Panc1 (cell line): ENCODE measurements at regions not wholly inside any gene's neighbourhood (a gene's known extent, or its start where the extent isn't known, plus 50 kb on each side); places are given as distances from the start of the nearest gene placed in this dataset.

Source experiments
- ATAC-seq: fragments of 200-7000 bp; cut with Tn5 transposase; 2 replicates; pipeline ENCODE4 v1.9.1; 2020; ENCODE audit warnings: mild to moderate bottlenecking, moderate library complexity
- BruUV-seq: library from RNA; stranded (reverse); fragments of 400-500 nt; replicated peaks from 2 replicates; lab custom pipeline; 2021; lab: Mats Ljungman, UMichigan
- CTCF ChIA-PET: fragments of 300-600 bp; sonication (Branson Sonifier 250); formaldehyde crosslinking; loops from one replicate; lab custom pipeline; 2022; ENCODE audit warnings: antibody characterized with exemption; lab: Charles Lee
- POLR2A ChIA-PET: fragments of 300-600 bp; sonication (Branson Sonifier 250); formaldehyde crosslinking; loops from one replicate; lab custom pipeline; 2022; ENCODE audit warnings: antibody characterized with exemption; lab: Charles Lee
- DNase-seq: peaks from one replicate; pipeline ENCODE4 v3.0.0-alpha.2; 2010; ENCODE audit warnings: low read depth, low spot score
- H3K27ac ChIP-seq: 2 replicates; pipeline ENCODE4 v1.5.1; 2011; ENCODE audit warnings: mild to moderate bottlenecking, low read length, inconsistent platforms
- H3K27me3 ChIP-seq: fragments of 200-500 bp; sonication (Bioruptor generic); 2 replicates; pipeline ENCODE4 v1.6.0; 2014; ENCODE audit warnings: low read length, inconsistent platforms; ENCODE audit not compliant: control insufficient read depth, insufficient read depth
- H3K36me3 ChIP-seq: fragments of 200-500 bp; sonication (Bioruptor generic); 2 replicates; pipeline ENCODE4 v1.5.1; 2014; ENCODE audit warnings: inconsistent platforms, mild to moderate bottlenecking, low read length, moderate library complexity; ENCODE audit not compliant: control insufficient read depth, insufficient read depth
- H3K4me1 ChIP-seq: 2 replicates; pipeline ENCODE4 v1.5.1; 2011; ENCODE audit warnings: inconsistent platforms, mild to moderate bottlenecking, low read length, moderate library complexity; ENCODE audit not compliant: control insufficient read depth, insufficient read depth
- H3K4me3 ChIP-seq, 2 experiments: 2 replicates each; pipeline ENCODE4 v1.5.1; 2011 to 2012; ENCODE audit warnings: low read depth in 2 of 2, low read length in 2 of 2, mild to moderate bottlenecking in 2 of 2, inconsistent platforms in 1 of 2, moderate library complexity in 1 of 2
- H3K9me3 ChIP-seq: fragments of 200-500 bp; sonication (Bioruptor generic); 2 replicates; pipeline ENCODE4 v1.5.1; 2014; ENCODE audit warnings: low read depth, mild to moderate bottlenecking, inconsistent platforms, low read length, moderate library complexity; ENCODE audit not compliant: control insufficient read depth, insufficient read depth
- POLR2AphosphoS5 ChIP-seq: IDR thresholded peaks from 2 replicates; pipeline ENCODE4 v1.6.1; 2012; ENCODE audit warnings: mild to moderate bottlenecking, low read depth, low read length, moderate library complexity
- SIN3A ChIP-seq: IDR thresholded peaks from 2 replicates; pipeline ENCODE4 v1.6.1; 2012; ENCODE audit warnings: low read depth, mild to moderate bottlenecking, low read length, moderate library complexity, borderline replicate concordance; ENCODE audit not compliant: insufficient read depth
- TCF7L2 ChIP-seq: IDR thresholded peaks from 2 replicates; pipeline ENCODE4 v1.6.1; 2011; ENCODE audit warnings: mild to moderate bottlenecking, low read depth, low read length, inconsistent platforms
- in situ Hi-C: cut with HindIII; loops from 2 replicates; pipeline ENCODE4 v1.10.0; 2016; ENCODE audit warnings: low sequenced_read_pairs, low pct_unique_long_range_greater_than_20kb
- intact Hi-C: fragments of 100-400 bp; cut with micrococcal nuclease; formaldehyde crosslinking; loops from one replicate; pipeline ENCODE4 v1.10.0; 2022; ENCODE audit not compliant: unreplicated experiment
- TF ChIP-seq, protein P1 (sequence below), 2 experiments: IDR thresholded peaks; 2 replicates each; pipeline ENCODE4 v1.6.1; 2011 to 2012; ENCODE audit warnings: low read depth in 2 of 2, control low read depth in 1 of 2, low read length in 1 of 2, mild to moderate bottlenecking in 1 of 2, moderate library complexity in 1 of 2; ENCODE audit not compliant: insufficient read depth in 1 of 2
- TF ChIP-seq, protein P2 (sequence below): fragments of 450-650 bp; IDR thresholded peaks from 2 replicates; pipeline ENCODE4 v1.5.1; 2017; ENCODE audit warnings: mild to moderate bottlenecking

DNA sequence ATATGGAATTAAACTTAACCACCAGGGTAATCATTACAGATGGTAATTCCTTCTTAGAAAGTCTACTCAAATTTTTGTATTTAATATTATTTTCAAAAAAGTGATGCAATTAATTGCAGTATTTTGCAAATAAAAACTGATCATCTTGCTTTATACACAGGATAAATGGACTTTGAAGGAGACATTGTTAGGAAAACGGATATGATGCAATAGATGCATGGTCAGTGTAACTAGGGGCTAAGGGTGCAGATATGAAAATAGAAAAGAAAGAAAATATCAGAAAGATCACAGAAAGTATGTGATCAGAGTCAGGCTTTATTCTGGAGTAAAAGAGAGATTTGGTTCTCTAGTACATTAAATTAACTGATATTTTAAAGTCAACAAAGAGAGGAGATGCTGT is 401.7 kb downstream of the TLL1 start:
- in situ Hi-C loops: no loop called here
- no TSS peak for BruUV-seq
- no peaks in the 10 kb centered on the region for H3K27me3 ChIP-seq
- H3K4me3 ChIP-seq: no peak overlapping the region
- no peak overlapping the region for H3K27ac ChIP-seq
- TF ChIP-seq, protein P1, sequence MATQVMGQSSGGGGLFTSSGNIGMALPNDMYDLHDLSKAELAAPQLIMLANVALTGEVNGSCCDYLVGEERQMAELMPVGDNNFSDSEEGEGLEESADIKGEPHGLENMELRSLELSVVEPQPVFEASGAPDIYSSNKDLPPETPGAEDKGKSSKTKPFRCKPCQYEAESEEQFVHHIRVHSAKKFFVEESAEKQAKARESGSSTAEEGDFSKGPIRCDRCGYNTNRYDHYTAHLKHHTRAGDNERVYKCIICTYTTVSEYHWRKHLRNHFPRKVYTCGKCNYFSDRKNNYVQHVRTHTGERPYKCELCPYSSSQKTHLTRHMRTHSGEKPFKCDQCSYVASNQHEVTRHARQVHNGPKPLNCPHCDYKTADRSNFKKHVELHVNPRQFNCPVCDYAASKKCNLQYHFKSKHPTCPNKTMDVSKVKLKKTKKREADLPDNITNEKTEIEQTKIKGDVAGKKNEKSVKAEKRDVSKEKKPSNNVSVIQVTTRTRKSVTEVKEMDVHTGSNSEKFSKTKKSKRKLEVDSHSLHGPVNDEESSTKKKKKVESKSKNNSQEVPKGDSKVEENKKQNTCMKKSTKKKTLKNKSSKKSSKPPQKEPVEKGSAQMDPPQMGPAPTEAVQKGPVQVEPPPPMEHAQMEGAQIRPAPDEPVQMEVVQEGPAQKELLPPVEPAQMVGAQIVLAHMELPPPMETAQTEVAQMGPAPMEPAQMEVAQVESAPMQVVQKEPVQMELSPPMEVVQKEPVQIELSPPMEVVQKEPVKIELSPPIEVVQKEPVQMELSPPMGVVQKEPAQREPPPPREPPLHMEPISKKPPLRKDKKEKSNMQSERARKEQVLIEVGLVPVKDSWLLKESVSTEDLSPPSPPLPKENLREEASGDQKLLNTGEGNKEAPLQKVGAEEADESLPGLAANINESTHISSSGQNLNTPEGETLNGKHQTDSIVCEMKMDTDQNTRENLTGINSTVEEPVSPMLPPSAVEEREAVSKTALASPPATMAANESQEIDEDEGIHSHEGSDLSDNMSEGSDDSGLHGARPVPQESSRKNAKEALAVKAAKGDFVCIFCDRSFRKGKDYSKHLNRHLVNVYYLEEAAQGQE (IDR thresholded peaks at IDR 0.05; ENCODE audit: insufficient read depth in 1 of 2, low read depth in 2 of 2, low read length in 1 of 2): no peak
- ATAC-seq: no peak
- no peaks in the 10 kb centered on the region for H3K9me3 ChIP-seq
- POLR2A ChIA-PET: no interaction called here
- no peaks in the 10 kb centered on the region for H3K4me1 ChIP-seq
- H3K36me3 ChIP-seq: no peaks in the 10 kb centered on the region
- CTCF ChIA-PET: no interaction called here
- DNase-seq: no peak
- intact Hi-C loops: no loop called here

DNA sequence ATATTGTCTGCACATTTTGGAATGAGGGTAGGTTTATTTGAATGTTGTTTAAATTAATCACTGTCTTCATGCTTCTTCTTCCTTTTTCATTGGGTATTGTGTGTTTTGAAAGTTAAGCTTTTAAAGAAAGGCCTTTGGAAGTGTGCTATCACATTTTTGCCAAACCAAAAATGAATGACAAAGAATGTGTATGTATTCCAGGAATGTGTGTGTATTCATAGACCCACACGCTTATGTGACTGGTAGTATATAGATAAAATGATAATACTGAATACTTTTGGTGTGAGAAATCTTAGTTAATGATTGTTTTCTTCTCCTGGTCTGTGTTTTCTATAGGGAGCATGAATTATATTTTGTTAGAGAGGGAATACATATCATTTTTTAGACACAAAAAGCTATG is 404.4 kb downstream of the TLL1 start:
- no peak for DNase-seq
- Histone ChIP-seq H3K4me3 (no peak overlapping the region), H3K27me3 (no peaks in the 10 kb centered on the region), H3K27ac (no peak overlapping the region), H3K36me3 (no peaks in the 10 kb centered on the region), H3K9me3 (no peaks in the 10 kb centered on the region), H3K4me1 (no peaks in the 10 kb centered on the region)
- TF ChIP-seq SIN3A (no peak), TCF7L2 (no peak), POLR2AphosphoS5 (no peak)
- TF ChIP-seq, protein P1 (IDR thresholded peaks at IDR 0.05; ENCODE audit: insufficient read depth in 1 of 2, low read depth in 2 of 2, low read length in 1 of 2): no peak
- TF ChIP-seq, protein P2, sequence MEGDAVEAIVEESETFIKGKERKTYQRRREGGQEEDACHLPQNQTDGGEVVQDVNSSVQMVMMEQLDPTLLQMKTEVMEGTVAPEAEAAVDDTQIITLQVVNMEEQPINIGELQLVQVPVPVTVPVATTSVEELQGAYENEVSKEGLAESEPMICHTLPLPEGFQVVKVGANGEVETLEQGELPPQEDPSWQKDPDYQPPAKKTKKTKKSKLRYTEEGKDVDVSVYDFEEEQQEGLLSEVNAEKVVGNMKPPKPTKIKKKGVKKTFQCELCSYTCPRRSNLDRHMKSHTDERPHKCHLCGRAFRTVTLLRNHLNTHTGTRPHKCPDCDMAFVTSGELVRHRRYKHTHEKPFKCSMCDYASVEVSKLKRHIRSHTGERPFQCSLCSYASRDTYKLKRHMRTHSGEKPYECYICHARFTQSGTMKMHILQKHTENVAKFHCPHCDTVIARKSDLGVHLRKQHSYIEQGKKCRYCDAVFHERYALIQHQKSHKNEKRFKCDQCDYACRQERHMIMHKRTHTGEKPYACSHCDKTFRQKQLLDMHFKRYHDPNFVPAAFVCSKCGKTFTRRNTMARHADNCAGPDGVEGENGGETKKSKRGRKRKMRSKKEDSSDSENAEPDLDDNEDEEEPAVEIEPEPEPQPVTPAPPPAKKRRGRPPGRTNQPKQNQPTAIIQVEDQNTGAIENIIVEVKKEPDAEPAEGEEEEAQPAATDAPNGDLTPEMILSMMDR: no peak
- no TSS peak for BruUV-seq
- intact Hi-C loops (no loop called here), in situ Hi-C loops (no loop called here)
- POLR2A ChIA-PET: no interaction called here
- CTCF ChIA-PET: no interaction called here
- ATAC-seq: no peak
